IMR-90 (cell line): ENCODE measurements at regions not wholly inside any gene's neighbourhood (a gene's known extent, or its start where the extent isn't known, plus 50 kb on each side); places are given as distances from the start of the nearest gene placed in this dataset.

Experiments
- ATAC-seq: fragments of 200-7000 bp; cut with Tn5 transposase; 2 replicates; pipeline ENCODE4 v1.9.1; 2020; ENCODE audit warnings: low read depth, mild to moderate bottlenecking, moderate library complexity
- BruUV-seq: library from RNA; stranded (reverse); fragments of 400-500 nt; replicated peaks from 2 replicates; lab custom pipeline; 2021; lab: Mats Ljungman, UMichigan
- CTCF ChIA-PET: fragments of 300-600 bp; formaldehyde crosslinking; extraction: SDS; loops from one replicate; lab custom pipeline; 2021; ENCODE audit warnings: antibody characterized with exemption; lab: Yijun Ruan, JAX
- POLR2A ChIA-PET: fragments of 300-600 bp; sonication (Branson Sonifier 250); formaldehyde crosslinking; loops from one replicate; lab custom pipeline; 2022; ENCODE audit warnings: antibody characterized with exemption; ENCODE audit not compliant: unreplicated experiment; lab: Charles Lee
- DNase-seq: peaks from one replicate; pipeline ENCODE4 v3.0.0; 2013
- H2AFZ ChIP-seq: replicated peaks from 2 replicates; pipeline ENCODE3; 2013; ENCODE audit warnings: low read length, mild to moderate bottlenecking; ENCODE audit not compliant: poor library complexity
- H2AK5ac ChIP-seq: 2 replicates; pipeline ENCODE4 v1.6.1; 2013; ENCODE audit warnings: low read depth, low read length, inconsistent platforms
- H2AK9ac ChIP-seq: replicated peaks from 2 replicates; pipeline ENCODE3; 2013; ENCODE audit warnings: mild to moderate bottlenecking, low read depth, low read length, moderate library complexity; ENCODE audit not compliant: poor library complexity
- H2BK120ac ChIP-seq: 2 replicates; pipeline ENCODE4 v1.6.1; 2013; ENCODE audit warnings: low read depth, low read length, inconsistent platforms
- H2BK15ac ChIP-seq: 3 replicates; pipeline ENCODE4 v1.6.1; 2013; ENCODE audit warnings: low read depth, low read length, inconsistent platforms
- H2BK20ac ChIP-seq: 2 replicates; pipeline ENCODE4 v1.6.1; 2013; ENCODE audit warnings: low read depth, mild to moderate bottlenecking, inconsistent platforms, low read length, moderate library complexity
- H2BK5ac ChIP-seq: 2 replicates; pipeline ENCODE4 v1.6.1; 2013; ENCODE audit warnings: mild to moderate bottlenecking, low read depth, low read length, inconsistent platforms; ENCODE audit not compliant: poor library complexity, severe bottlenecking
- H3K14ac ChIP-seq: replicated peaks from 2 replicates; pipeline ENCODE4 v1.6.1; 2013; ENCODE audit warnings: low read depth, low read length, inconsistent platforms
- H3K18ac ChIP-seq: 2 replicates; pipeline ENCODE4 v1.6.1; 2013; ENCODE audit warnings: low read depth, low read length, control low read depth
- H3K23ac ChIP-seq: 2 replicates; pipeline ENCODE4 v1.6.1; 2013; ENCODE audit warnings: low read depth, low read length, inconsistent platforms
- H3K27ac ChIP-seq: 2 replicates; pipeline ENCODE4 v1.5.1; 2013; ENCODE audit warnings: mild to moderate bottlenecking, control low read depth, low read length; ENCODE audit not compliant: insufficient read depth
- H3K27me3 ChIP-seq: 2 replicates; pipeline ENCODE4 v1.6.1; 2013; ENCODE audit warnings: low read length; ENCODE audit not compliant: control insufficient read depth, insufficient read depth
- H3K36me3 ChIP-seq: 2 replicates; pipeline ENCODE4 v1.6.1; 2013; ENCODE audit warnings: low read length, mixed read lengths; ENCODE audit not compliant: control insufficient read depth, insufficient read depth
- H3K4ac ChIP-seq: 2 replicates; pipeline ENCODE4 v1.6.1; 2013; ENCODE audit warnings: low read depth, low read length, inconsistent platforms
- H3K4me1 ChIP-seq: 2 replicates; pipeline ENCODE4 v1.6.1; 2013; ENCODE audit warnings: low read length, mixed read lengths; ENCODE audit not compliant: control insufficient read depth, insufficient read depth
- H3K4me2 ChIP-seq: 2 replicates; pipeline ENCODE4 v1.6.1; 2013; ENCODE audit warnings: low read depth, mild to moderate bottlenecking, control low read depth, low read length, moderate library complexity
- H3K4me3 ChIP-seq: 2 replicates; pipeline ENCODE4 v1.5.1; 2013; ENCODE audit warnings: low read depth, mild to moderate bottlenecking, control low read depth, low read length, moderate library complexity; ENCODE audit not compliant: insufficient read depth
- H3K56ac ChIP-seq: 2 replicates; pipeline ENCODE4 v1.6.1; 2013; ENCODE audit warnings: low read length, inconsistent platforms; ENCODE audit not compliant: insufficient read depth; ENCODE audit errors: extremely low read depth
- H3K79me1 ChIP-seq, 2 experiments: 2 replicates each; pipeline ENCODE4 v1.6.1; 2013; ENCODE audit warnings: low read length in 2 of 2, inconsistent platforms in 1 of 2, low read depth in 1 of 2
- H3K9ac ChIP-seq: 2 replicates; pipeline ENCODE4 v1.6.1; 2013; ENCODE audit warnings: low read depth, low read length, control low read depth
- H3K9me1 ChIP-seq: 2 replicates; pipeline ENCODE4 v1.6.1; 2013; ENCODE audit warnings: low read length, inconsistent platforms; ENCODE audit not compliant: insufficient read depth
- H3K9me3 ChIP-seq: 2 replicates; pipeline ENCODE4 v1.6.1; 2013; ENCODE audit warnings: low read length; ENCODE audit not compliant: control insufficient read depth, insufficient read depth
- H4K20me1 ChIP-seq: 2 replicates; pipeline ENCODE4 v1.6.1; 2013; ENCODE audit warnings: low read length, inconsistent platforms; ENCODE audit not compliant: insufficient read depth
- H4K5ac ChIP-seq: 2 replicates; pipeline ENCODE4 v1.6.1; 2013; ENCODE audit warnings: mild to moderate bottlenecking, low read depth, low read length, control low read depth
- H4K8ac ChIP-seq, 2 experiments: 2 replicates each; pipeline ENCODE4 v1.6.1; 2013; ENCODE audit warnings: low read depth in 2 of 2, low read length in 2 of 2, control low read depth in 1 of 2, inconsistent platforms in 1 of 2
- H4K91ac ChIP-seq: 2 replicates; pipeline ENCODE4 v1.6.1; 2013; ENCODE audit warnings: low read depth, low read length, inconsistent platforms; ENCODE audit not compliant: insufficient read depth
- ELK1 ChIP-seq: fragments of 150-350 bp; IDR thresholded peaks from 2 replicates; pipeline ENCODE4 v1.6.1; 2016; ENCODE audit warnings: low read depth, mild to moderate bottlenecking, low read length, moderate library complexity, borderline replicate concordance
- MAZ ChIP-seq: IDR thresholded peaks from 2 replicates; pipeline ENCODE4 v1.6.1; 2012; ENCODE audit warnings: low read depth, mild to moderate bottlenecking, low read length, improper control_type of control experiment, moderate library complexity, borderline replicate concordance
- RCOR1 ChIP-seq: IDR thresholded peaks from 2 replicates; pipeline ENCODE4 v1.6.1; 2012; ENCODE audit warnings: mild to moderate bottlenecking, low read length, improper control_type of control experiment; ENCODE audit not compliant: insufficient replicate concordance
- SMC3 ChIP-seq: fragments of 150-350 bp; IDR thresholded peaks from 2 replicates; pipeline ENCODE4 v1.6.1; 2016; ENCODE audit warnings: low read depth, mild to moderate bottlenecking, antibody characterized with exemption, low read length, moderate library complexity
- WGBS, 2 experiments: methylation state at CpG; one replicate each; pipeline versions ENCODE4 v1.1.5 to v1.1.7; 2013; ENCODE audit warnings: missing lambda C conversion rate in 2 of 2; ENCODE audit not compliant: insufficient read length in 1 of 2; ENCODE audit errors: extremely low coverage in 2 of 2; 5-methylcytosine and 5-hydroxymethylcytosine counted together
- dilution Hi-C: fragments of 300-500 bp; cut with HindIII; formaldehyde crosslinking; loops from one replicate; pipeline ENCODE4 v1.14.3; 2018; ENCODE audit warnings: low sequenced_read_pairs; ENCODE audit not compliant: unreplicated experiment
- in situ Hi-C: fragments of 300-500 bp; cut with MboI; formaldehyde crosslinking; loops from 3 replicates; pipeline ENCODE4 v1.14.3; 2019; ENCODE audit warnings: low sequenced_read_pairs, inconsistent platforms, mixed read lengths
- intact Hi-C: fragments of 100-400 bp; cut with micrococcal nuclease; formaldehyde crosslinking; loops from 2 replicates; pipeline ENCODE4 v1.10.0; 2022

DNA sequence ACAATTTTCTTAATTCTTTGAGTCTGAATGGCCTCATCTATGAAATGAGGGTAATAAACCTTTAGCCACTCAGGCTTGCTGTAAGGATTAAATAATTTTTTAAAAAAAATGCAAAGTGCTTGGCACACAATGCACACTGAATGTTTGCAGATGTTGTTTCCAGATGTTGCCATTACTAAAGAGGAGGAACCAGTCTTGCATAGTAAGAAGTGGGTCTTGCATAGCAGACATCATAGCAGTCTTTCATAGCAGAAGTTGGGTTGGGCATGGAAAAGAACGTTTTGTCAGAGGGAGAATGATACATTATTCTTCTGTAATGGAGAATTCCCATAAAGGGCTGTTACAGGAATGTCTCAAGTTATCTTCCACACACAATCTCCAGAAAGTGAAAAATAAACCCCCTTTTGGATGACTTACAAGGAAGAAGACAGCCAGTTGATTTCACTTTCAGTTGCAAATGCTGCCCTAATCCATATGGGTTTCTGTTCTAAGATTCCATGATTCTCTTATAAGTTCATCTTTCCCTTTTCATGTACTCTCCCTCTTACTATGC, 327.7 kb downstream of the SUCLG1 start:
- BruUV-seq: no TSS peak
- ChIA-PET CTCF (no interaction called here), POLR2A (no interaction called here)
- no peak for DNase-seq
- no CpG with 5 or more reads among the region's 1 CpG for WGBS, 2 experiments
- Histone ChIP-seq H3K4ac (no peak overlapping the region), H3K4me2 (no peak overlapping the region), H4K5ac (no peak overlapping the region), H2AK9ac (no peak overlapping the region), H4K8ac (no peak overlapping the region), H3K9me1 (no peaks in the 10 kb centered on the region), H3K56ac (no peak overlapping the region), H3K36me3 (no peaks in the 10 kb centered on the region), H3K27ac (no peak overlapping the region), H3K14ac (no peak overlapping the region), H3K27me3 (no peaks in the 10 kb centered on the region), H2AFZ (no peak overlapping the region), H4K91ac (no peak overlapping the region), H2BK120ac (no peak overlapping the region), H2BK15ac (no peak overlapping the region), H4K20me1 (no peaks in the 10 kb centered on the region), H2BK20ac (no peak overlapping the region), H3K18ac (no peak overlapping the region), H2BK5ac (no peak overlapping the region), H3K4me1 (no peaks in the 10 kb centered on the region), H3K4me3 (no peak overlapping the region), H3K23ac (no peak overlapping the region), H3K9ac (no peak overlapping the region), H3K79me1 (no peaks in the 10 kb centered on the region), H2AK5ac (no peak overlapping the region), H3K9me3 (no peaks in the 10 kb centered on the region)
- in situ Hi-C loops (no loop called here), dilution Hi-C loops (no loop called here), intact Hi-C loops (no loop called here)
- TF ChIP-seq SMC3 (no peak), MAZ (no peak), RCOR1 (no peak), ELK1 (no peak)
- ATAC-seq: no peak
